DOHH2 (cell line): ENCODE measurements at regions not wholly inside any gene's neighbourhood (a gene's known extent, or its start where the extent isn't known, plus 50 kb on each side); places are given as distances from the start of the nearest gene placed in this dataset.

Experiments used
- H3F3A ChIP-seq: fragments of 200-600 bp; sonication (generic), shearing (Covaris generic); 2 replicates; pipeline ENCODE4 v1.6.0; 2016; ENCODE audit warnings: antibody characterized with exemption, mild to moderate bottlenecking; ENCODE audit not compliant: control insufficient read depth, insufficient read depth
- H3K27ac ChIP-seq: fragments of 200-600 bp; sonication (generic); 2 replicates; pipeline ENCODE4 v1.5.1; 2014; ENCODE audit warnings: low read depth, mild to moderate bottlenecking, low read length, moderate library complexity
- H3K27me3 ChIP-seq: fragments of 200-600 bp; sonication (generic); 2 replicates; pipeline ENCODE4 v1.6.1; 2014; ENCODE audit warnings: mild to moderate bottlenecking, low read length, mixed read lengths; ENCODE audit not compliant: control insufficient read depth
- H3K36me3 ChIP-seq: fragments of 200-600 bp; sonication (generic); 2 replicates; pipeline ENCODE4 v1.6.1; 2014; ENCODE audit warnings: mild to moderate bottlenecking, low read length, moderate library complexity, mixed read lengths; ENCODE audit not compliant: control insufficient read depth
- H3K4me1 ChIP-seq: fragments of 200-600 bp; sonication (generic); 2 replicates; pipeline ENCODE4 v1.6.1; 2014; ENCODE audit warnings: mild to moderate bottlenecking, low read length, mixed read lengths; ENCODE audit not compliant: control insufficient read depth
- H3K4me2 ChIP-seq: fragments of 200-600 bp; sonication (generic); 2 replicates; pipeline ENCODE4 v1.6.0; 2014; ENCODE audit warnings: mild to moderate bottlenecking, low read length, moderate library complexity
- H3K4me3 ChIP-seq: fragments of 200-600 bp; sonication (generic); 2 replicates; pipeline ENCODE4 v1.5.1; 2014; ENCODE audit warnings: mild to moderate bottlenecking, low read length, mixed read lengths
- H3K79me2 ChIP-seq: fragments of 200-600 bp; sonication (generic); 2 replicates; pipeline ENCODE4 v1.6.1; 2014; ENCODE audit warnings: mild to moderate bottlenecking, low read length, mixed read lengths; ENCODE audit not compliant: control insufficient read depth
- H3K9me2 ChIP-seq: fragments of 200-600 bp; sonication (generic); replicated peaks from 2 replicates; pipeline ENCODE4 v1.6.1; 2014; ENCODE audit warnings: mild to moderate bottlenecking, low read length, mixed read lengths; ENCODE audit not compliant: control insufficient read depth
- H3K9me3 ChIP-seq: fragments of 200-600 bp; sonication (generic); 2 replicates; pipeline ENCODE4 v1.6.1; 2014; ENCODE audit warnings: antibody characterized with exemption, low read length, mixed read lengths; ENCODE audit not compliant: control insufficient read depth, insufficient read depth
- H4K20me1 ChIP-seq: fragments of 200-600 bp; sonication (generic); 2 replicates; pipeline ENCODE4 v1.6.0; 2014; ENCODE audit warnings: low read depth, mild to moderate bottlenecking, antibody characterized with exemption, low read length, moderate library complexity; ENCODE audit not compliant: control insufficient read depth, insufficient read depth
- EZH2phosphoT487 ChIP-seq: fragments of 200-600 bp; sonication (generic); IDR thresholded peaks from 2 replicates; pipeline ENCODE4 v1.6.1; 2017; ENCODE audit warnings: borderline replicate concordance, mild to moderate bottlenecking, antibody characterized with exemption, low read length, moderate library complexity, mixed read lengths
- TF ChIP-seq, protein P1 (sequence below): fragments of 200-600 bp; sonication (generic); IDR thresholded peaks from one replicate; pipeline ENCODE4 v1.5.1; 2014; ENCODE audit warnings: antibody characterized with exemption, mild to moderate bottlenecking, low read depth, low read length; ENCODE audit not compliant: poor library complexity, severe bottlenecking

DNA sequence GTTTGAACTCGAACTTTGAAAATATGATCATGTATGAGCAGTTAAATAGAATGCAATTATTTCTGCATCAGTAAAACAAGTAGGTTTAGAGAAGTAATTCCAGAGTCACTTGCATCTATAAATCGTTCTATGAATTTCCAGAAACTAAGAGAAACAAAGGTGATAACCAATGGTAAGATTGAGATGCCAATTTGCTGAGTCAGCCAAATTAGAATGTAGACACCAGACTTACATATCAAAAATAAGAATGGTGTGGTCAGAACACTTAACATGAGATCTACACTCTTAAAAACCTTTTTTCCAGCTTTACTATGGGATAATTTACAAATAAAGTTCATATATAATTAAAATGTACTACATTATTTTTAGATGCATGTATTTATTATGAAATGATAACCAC lies 1435.9 kb downstream of the OTOL1 start:
- no peaks in the 10 kb centered on the region for H3K79me2 ChIP-seq
- no peaks in the 10 kb centered on the region for H3K9me3 ChIP-seq
- no peaks in the 10 kb centered on the region for H4K20me1 ChIP-seq
- no peaks in the 10 kb centered on the region for H3F3A ChIP-seq
- H3K9me2 ChIP-seq = no peaks in the 10 kb centered on the region
- no peaks in the 10 kb centered on the region for H3K27me3 ChIP-seq
- no peak for TF ChIP-seq EZH2phosphoT487
- TF ChIP-seq, protein P1, sequence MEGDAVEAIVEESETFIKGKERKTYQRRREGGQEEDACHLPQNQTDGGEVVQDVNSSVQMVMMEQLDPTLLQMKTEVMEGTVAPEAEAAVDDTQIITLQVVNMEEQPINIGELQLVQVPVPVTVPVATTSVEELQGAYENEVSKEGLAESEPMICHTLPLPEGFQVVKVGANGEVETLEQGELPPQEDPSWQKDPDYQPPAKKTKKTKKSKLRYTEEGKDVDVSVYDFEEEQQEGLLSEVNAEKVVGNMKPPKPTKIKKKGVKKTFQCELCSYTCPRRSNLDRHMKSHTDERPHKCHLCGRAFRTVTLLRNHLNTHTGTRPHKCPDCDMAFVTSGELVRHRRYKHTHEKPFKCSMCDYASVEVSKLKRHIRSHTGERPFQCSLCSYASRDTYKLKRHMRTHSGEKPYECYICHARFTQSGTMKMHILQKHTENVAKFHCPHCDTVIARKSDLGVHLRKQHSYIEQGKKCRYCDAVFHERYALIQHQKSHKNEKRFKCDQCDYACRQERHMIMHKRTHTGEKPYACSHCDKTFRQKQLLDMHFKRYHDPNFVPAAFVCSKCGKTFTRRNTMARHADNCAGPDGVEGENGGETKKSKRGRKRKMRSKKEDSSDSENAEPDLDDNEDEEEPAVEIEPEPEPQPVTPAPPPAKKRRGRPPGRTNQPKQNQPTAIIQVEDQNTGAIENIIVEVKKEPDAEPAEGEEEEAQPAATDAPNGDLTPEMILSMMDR = no peak
- H3K4me1 ChIP-seq = no peaks in the 10 kb centered on the region
- H3K36me3 ChIP-seq = no peaks in the 10 kb centered on the region
- no peak overlapping the region for H3K4me2 ChIP-seq
- no peak overlapping the region for H3K27ac ChIP-seq
- no peak overlapping the region for H3K4me3 ChIP-seq

DNA sequence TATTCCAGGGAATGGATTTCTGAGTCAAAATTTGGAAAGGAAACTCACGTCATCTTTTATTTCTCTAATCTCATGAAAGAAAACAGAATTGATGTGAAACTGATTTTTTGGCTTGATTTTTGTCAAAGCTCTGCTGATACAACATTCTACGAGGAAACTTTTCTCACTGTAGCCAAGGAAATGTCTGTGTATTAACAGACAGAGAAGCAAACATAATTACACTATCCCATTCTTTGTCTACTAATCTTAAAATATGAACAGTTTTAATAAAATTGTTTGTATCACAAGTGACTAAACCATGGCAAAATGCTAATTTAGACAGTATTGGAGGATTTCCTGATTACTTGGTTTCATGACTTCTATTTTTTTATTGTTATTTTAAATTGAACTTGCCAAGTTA lies 1437.0 kb downstream of the OTOL1 start:
- Histone ChIP-seq H3K4me3 (no peak overlapping the region), H3K9me3 (no peaks in the 10 kb centered on the region), H3K9me2 (no peaks in the 10 kb centered on the region), H3F3A (no peaks in the 10 kb centered on the region), H3K79me2 (no peaks in the 10 kb centered on the region), H3K27me3 (no peaks in the 10 kb centered on the region), H3K27ac (no peak overlapping the region), H3K36me3 (no peaks in the 10 kb centered on the region), H4K20me1 (no peaks in the 10 kb centered on the region), H3K4me2 (no peak overlapping the region), H3K4me1 (no peaks in the 10 kb centered on the region)
- TF ChIP-seq, protein P1 = no peak
- no peak for TF ChIP-seq EZH2phosphoT487

DNA sequence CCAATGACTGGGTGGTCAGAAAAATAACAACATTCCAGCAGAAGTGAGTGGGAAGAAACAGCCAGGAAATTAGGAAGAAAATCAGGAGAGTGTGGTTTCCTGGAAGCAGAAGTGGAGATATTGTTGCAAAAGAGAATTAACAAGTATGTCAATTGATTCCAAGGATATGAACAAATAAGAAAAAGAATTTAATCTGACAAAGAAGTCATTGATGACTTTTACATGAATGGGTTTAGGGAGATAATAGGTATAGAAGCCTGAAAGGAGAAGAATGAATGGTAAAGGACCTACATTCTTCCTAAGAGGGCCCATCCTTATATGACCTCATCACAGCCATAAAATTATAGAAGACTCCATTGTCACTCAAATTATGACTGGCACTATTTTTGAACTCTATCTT lies 1440.1 kb downstream of the OTOL1 start:
- Histone ChIP-seq H4K20me1 (no peaks in the 10 kb centered on the region), H3K79me2 (no peaks in the 10 kb centered on the region), H3K4me1 (no peaks in the 10 kb centered on the region), H3K27me3 (no peaks in the 10 kb centered on the region), H3K4me3 (no peak overlapping the region), H3K27ac (no peak overlapping the region), H3K9me3 (no peaks in the 10 kb centered on the region), H3K4me2 (no peak overlapping the region), H3K9me2 (no peaks in the 10 kb centered on the region), H3F3A (no peaks in the 10 kb centered on the region), H3K36me3 (no peaks in the 10 kb centered on the region)
- TF ChIP-seq EZH2phosphoT487 = no peak
- TF ChIP-seq, protein P1 = no peak

DNA sequence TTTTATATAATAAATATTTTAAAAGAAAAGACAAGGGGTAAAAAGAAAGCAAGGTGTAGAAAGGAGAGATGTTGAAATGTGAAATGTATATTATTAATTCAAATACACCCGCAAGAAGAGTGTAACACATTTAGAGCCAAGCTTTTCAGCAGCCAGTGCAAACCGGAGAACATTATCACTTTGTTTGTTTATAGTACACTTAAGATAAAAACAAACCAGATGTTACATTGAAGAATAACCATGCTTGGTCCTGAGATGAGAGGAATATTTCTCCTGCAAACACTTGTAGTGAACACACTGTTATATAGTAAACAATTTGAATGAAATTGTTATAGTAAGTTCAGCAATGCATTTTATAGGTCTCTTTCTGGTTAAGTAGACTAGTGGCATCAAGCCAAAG lies 1441.5 kb downstream of the OTOL1 start:
- H3K79me2 ChIP-seq = no peaks in the 10 kb centered on the region
- H3K9me3 ChIP-seq = no peaks in the 10 kb centered on the region
- H3K9me2 ChIP-seq = no peaks in the 10 kb centered on the region
- no peaks in the 10 kb centered on the region for H3K27me3 ChIP-seq
- H3K36me3 ChIP-seq = no peaks in the 10 kb centered on the region
- H3K4me2 ChIP-seq = no peak overlapping the region
- H3K4me1 ChIP-seq = no peaks in the 10 kb centered on the region
- TF ChIP-seq, protein P1 = no peak
- no peak for TF ChIP-seq EZH2phosphoT487
- no peaks in the 10 kb centered on the region for H4K20me1 ChIP-seq
- H3K4me3 ChIP-seq = no peak overlapping the region
- no peak overlapping the region for H3K27ac ChIP-seq
- no peaks in the 10 kb centered on the region for H3F3A ChIP-seq
